IPS DF 6.9 (cell line): ENCODE measurements at regions not wholly inside any gene's neighbourhood (a gene's known extent, or its start where the extent isn't known, plus 50 kb on each side); places are given as distances from the start of the nearest gene placed in this dataset.
"Not testable (repeated sequence)": the region's sequence is repeated elsewhere in the genome, so short reads cannot be mapped to it uniquely, and the experiment has no call there.

Source experiments
- DNase-seq: peaks from one replicate; pipeline ENCODE4 v3.0.0-alpha.2; 2013; ENCODE audit warnings: low read depth, low spot score
- H3K27ac ChIP-seq: one replicate; pipeline ENCODE4 v1.5.1; 2013; ENCODE audit warnings: low read length, control low read depth
- H3K27me3 ChIP-seq: 2 replicates; pipeline ENCODE4 v1.6.1; 2013; ENCODE audit warnings: mild to moderate bottlenecking, low read length; ENCODE audit not compliant: control insufficient read depth, insufficient read depth
- H3K36me3 ChIP-seq: 2 replicates; pipeline ENCODE4 v1.6.1; 2013; ENCODE audit warnings: low read length; ENCODE audit not compliant: control insufficient read depth, insufficient read depth
- H3K4me1 ChIP-seq: 2 replicates; pipeline ENCODE4 v1.6.1; 2013; ENCODE audit warnings: low read length; ENCODE audit not compliant: control insufficient read depth, insufficient read depth
- H3K4me3 ChIP-seq: 2 replicates; pipeline ENCODE4 v1.5.1; 2013; ENCODE audit warnings: mild to moderate bottlenecking, low read length
- H3K9me3 ChIP-seq: 2 replicates; pipeline ENCODE4 v1.6.1; 2013; ENCODE audit warnings: low read length, inconsistent platforms; ENCODE audit not compliant: control insufficient read depth, insufficient read depth
- WGBS: extraction: QIAGEN DNeasy Blood & Tissue Kit; methylation state at CpG from one replicate; pipeline ENCODE4 v1.1.7; 2013; ENCODE audit warnings: mixed read lengths, missing lambda C conversion rate; ENCODE audit not compliant: insufficient read length, insufficient coverage; 5-methylcytosine and 5-hydroxymethylcytosine counted together

DNA sequence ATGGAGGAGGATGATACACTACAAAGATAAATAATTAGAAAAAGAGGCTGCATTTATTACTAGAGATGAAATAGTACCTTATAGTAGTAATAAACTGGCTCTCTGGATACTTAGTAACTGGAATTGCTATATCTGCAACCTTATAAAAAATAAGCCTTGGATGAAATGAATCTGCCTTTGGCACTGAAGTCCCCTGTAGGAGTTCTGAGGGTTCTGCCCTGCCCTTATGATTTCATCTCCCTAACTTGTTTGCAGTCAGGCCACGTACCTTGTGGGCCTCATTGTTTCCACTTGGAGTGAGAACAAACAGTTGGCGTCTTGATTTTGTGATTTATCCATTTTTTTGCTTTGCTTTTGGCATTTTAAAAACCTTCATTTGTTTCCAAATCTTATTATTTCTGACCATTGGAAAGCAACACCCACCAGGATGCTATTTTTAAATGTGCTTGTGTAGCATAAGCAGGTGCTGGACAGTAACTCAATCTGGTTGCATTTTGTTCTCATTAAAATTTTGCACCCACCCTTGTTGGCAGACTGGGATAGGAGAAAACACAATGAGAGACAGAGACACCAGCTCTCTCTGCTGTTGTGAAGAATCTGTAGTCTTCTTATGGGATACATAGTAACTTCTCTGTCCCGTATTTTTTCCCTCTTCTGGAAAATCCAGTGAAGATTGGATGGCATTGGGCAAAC is 518.9 kb upstream of the SGCD start:
- no CpG with 5 or more reads among the region's 3 CpGs for WGBS
- no peaks in the 10 kb centered on the region for H3K4me1 ChIP-seq
- no peaks in the 10 kb centered on the region for H3K36me3 ChIP-seq
- H3K27me3 ChIP-seq = no peaks in the 10 kb centered on the region
- no peak for DNase-seq
- no peak overlapping the region for H3K27ac ChIP-seq
- H3K9me3 ChIP-seq = no peaks in the 10 kb centered on the region
- H3K4me3 ChIP-seq = no peak overlapping the region

DNA sequence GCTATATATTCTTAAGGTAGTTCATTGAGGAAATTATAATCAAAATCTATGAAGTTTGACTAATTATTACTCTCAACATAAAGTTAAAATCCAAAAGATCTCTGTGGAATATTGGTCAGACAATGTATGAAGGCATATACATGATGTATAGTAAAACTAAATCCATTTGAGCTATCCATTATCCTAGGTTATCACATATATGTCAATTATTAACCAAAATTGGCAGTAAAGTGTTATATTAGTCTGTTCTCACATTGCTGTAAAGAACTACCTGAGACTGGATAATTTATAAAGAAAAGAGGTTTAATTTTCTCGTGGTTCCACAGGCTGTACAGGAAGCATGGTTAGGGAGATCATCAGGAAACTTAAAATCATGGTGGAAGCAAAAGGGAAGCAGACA is 511.7 kb upstream of the SGCD start:
- Histone ChIP-seq H3K36me3 (no peaks in the 10 kb centered on the region), H3K27me3 (no peaks in the 10 kb centered on the region), H3K9me3 (no peaks in the 10 kb centered on the region), H3K4me3 (no peak overlapping the region), H3K27ac (no peak overlapping the region), H3K4me1 (no peaks in the 10 kb centered on the region)
- DNase-seq = no peak
- no CpG with 5 or more reads among the region's 1 CpG for WGBS

DNA sequence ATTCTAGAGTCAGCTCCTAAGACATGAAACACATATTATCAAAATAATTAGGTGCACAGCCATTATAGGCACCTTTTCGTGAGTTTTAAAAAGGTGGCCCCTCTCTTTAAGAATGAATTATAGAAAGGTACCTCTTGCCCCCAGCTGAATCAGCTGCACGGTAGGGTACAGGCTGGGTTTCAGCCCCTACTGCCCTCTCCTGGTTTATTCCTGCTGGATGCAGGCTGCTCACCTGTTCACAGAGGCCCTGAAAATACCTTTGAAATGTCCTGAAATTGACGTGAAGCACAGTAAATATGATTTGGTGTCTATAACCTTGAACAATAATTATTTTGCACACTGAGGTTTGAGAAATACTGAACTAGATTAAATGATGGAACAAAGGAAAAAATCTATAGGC is 504.8 kb upstream of the SGCD start:
- H3K4me3 ChIP-seq = no peak overlapping the region
- DNase-seq = no peak
- no peaks in the 10 kb centered on the region for H3K36me3 ChIP-seq
- no peaks in the 10 kb centered on the region for H3K27me3 ChIP-seq
- no peaks in the 10 kb centered on the region for H3K4me1 ChIP-seq
- H3K9me3 ChIP-seq = no peaks in the 10 kb centered on the region
- no peak overlapping the region for H3K27ac ChIP-seq
- no CpG with 5 or more reads among the region's 3 CpGs for WGBS

DNA sequence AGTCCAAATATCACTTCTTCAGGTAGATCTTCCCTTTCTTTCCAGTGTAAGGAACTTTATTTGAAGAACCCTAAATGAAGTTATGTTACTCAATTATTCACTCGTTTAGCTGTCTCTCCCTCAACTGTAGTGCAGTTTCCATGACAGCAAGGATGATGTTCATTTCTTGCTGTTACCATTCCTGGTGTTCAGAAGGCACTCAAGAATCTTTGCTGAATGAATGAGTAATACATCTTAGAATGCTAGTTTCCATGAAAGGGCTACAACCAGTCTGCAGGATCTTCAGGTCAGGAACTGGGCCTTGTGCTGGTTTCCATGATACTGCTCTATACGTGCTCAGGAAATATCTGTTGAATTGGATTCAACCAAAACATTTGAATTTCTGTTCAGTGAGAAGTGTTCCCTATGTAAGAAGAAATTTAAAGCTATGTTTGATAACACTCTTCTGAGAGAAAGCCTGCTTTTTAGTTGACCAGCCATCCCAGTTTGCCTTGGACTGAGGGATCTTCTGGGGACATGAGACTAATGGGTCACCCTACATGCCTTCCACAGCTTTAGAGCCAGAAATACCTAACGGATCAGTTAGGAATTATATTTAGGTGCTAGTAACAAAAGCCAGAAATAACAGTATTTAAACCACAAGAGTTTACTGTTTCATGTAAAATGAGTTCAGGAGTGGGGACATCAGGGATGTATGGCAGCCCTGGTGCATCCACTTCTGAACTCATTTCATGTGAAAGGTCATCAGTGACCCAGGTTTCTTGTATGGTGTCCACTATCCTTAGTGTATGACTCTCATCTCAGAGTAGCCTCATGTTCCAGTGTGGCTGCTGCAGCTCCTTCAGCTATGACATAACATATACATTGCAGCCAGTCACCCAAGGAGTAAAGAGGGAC is 500.1 kb upstream of the SGCD start:
- Histone ChIP-seq H3K36me3 (no peaks in the 10 kb centered on the region), H3K4me3 (no peak overlapping the region), H3K27me3 (no peaks in the 10 kb centered on the region), H3K4me1 (no peaks in the 10 kb centered on the region), H3K27ac (no peak overlapping the region), H3K9me3 (no peaks in the 10 kb centered on the region)
- no peak for DNase-seq
- WGBS = no CpG with 5 or more reads among the region's 3 CpGs

DNA sequence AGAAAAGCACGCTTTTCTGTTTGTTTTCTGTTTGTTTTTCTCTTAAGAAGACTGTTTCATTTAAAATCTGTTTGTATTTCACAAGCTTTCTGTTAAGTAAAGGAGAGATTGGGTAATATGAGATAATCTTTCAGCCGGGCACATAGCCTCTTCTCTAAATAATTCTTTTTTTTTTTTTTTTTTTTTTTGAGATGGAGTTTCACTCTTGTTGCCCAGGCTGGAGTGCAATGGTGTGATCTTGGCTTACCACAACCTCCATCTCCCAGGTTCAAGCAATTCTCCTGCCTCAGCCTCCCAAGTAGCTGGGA is 499.5 kb upstream of the SGCD start:
- not testable (repeated sequence) for H3K27ac ChIP-seq, H3K27me3 ChIP-seq, DNase-seq, H3K36me3 ChIP-seq, H3K4me3 ChIP-seq, H3K4me1 ChIP-seq, H3K9me3 ChIP-seq
- no CpG with 5 or more reads among the region's 2 CpGs for WGBS

DNA sequence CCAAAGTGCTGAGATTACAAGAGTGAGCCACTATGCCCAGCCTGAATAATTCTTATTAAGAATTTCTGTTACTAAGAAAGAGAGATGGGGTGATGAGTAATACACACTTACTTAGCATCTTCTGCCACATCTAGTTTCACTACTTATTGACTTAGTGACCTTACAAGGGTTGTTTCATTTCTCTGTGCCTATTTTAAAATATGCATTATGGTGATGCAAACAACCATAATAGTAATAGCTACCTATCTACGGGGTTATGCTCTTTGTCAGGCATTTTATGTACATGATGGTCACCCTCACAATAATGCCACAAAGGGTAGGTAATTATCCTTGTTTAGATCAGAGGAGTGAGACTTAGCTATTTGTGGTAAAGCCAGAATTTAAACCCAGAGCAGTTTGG is 499.0 kb upstream of the SGCD start:
- Histone ChIP-seq H3K4me1 (no peaks in the 10 kb centered on the region), H3K4me3 (no peak overlapping the region), H3K36me3 (no peaks in the 10 kb centered on the region), H3K27me3 (no peaks in the 10 kb centered on the region), H3K9me3 (no peaks in the 10 kb centered on the region), H3K27ac (no peak overlapping the region)
- DNase-seq = no peak
- WGBS = no CpG with 5 or more reads among the region's 1 CpG

DNA sequence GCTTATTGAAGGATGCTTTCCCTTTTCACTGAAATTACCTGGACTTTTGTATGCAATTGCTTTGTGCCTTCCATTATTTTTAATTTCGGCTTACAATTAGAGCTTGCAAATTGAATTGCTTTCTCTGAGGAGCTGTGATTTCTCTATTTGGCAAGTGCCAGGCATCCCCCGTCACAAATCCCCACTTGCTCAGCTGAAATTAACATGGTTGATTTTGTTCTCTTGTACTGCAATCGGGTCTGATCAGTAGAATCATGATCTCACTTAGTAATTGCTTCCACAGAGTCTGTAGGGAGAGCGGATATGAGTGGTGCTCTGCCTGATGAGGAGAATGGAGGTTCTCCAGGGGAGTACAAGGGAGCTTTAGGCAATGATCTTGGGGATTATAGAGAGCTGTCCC is 495.5 kb upstream of the SGCD start:
- WGBS = no CpG with 5 or more reads among the region's 4 CpGs
- no peaks in the 10 kb centered on the region for H3K9me3 ChIP-seq
- H3K36me3 ChIP-seq = no peaks in the 10 kb centered on the region
- no peaks in the 10 kb centered on the region for H3K27me3 ChIP-seq
- no peak overlapping the region for H3K27ac ChIP-seq
- H3K4me3 ChIP-seq = no peak overlapping the region
- no peaks in the 10 kb centered on the region for H3K4me1 ChIP-seq
- no peak for DNase-seq

DNA sequence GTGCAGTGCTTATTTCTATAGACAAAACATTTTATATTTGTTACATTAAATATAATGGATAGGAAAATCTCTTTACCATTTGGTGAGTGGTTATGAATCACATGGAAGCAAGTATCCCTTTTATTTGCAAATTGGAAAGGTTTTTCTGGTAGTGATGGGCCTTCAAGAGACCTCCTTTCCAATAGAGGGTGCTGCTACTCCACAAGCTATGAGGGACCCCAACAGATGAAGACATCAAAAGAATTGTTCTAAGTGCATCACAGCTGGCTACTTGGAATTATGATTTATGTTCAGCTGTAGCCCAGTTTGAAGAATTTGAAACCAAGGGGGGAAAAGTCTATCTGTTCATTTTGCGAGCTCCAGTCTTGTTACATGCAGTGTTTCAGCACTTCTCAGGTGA is 493.7 kb upstream of the SGCD start:
- Histone ChIP-seq H3K4me1 (no peaks in the 10 kb centered on the region), H3K27ac (no peak overlapping the region), H3K36me3 (no peaks in the 10 kb centered on the region), H3K4me3 (no peak overlapping the region), H3K27me3 (no peaks in the 10 kb centered on the region), H3K9me3 (no peaks in the 10 kb centered on the region)
- DNase-seq = no peak
- no CpG with 5 or more reads among the region's 1 CpG for WGBS

DNA sequence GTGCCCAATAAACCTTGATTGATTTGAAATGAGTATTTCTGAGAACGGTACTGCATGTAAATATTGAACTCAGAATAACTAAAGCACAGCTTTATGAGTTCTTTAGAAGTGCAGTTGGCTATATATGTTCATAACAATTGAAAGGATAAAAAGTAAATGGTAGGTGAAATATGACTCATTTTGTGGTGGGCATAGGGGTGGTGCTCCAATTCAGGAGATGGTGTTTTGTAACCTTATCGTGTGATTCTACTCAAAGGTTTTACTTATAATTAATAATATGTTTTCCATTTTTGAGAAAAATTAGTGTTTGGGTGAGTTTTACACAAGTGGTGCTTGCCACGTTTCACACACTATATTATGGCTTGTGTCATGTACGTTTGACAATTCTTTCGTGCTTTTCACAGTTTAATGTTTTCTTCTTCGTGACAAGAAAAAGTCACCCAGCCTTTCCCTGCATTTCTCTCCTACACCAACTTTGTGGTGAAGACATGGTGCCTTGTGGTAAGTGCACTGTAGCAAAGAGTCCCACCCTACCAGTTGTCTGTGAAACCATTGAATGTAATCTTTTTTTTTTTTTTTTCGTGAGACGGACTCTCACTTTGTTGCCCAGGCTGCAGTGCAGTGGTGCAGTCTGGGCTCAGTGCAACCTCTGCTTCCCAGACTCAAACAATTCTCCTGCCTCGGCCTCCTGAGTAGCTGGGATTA is 492.5 kb upstream of the SGCD start:
- WGBS = no CpG with 5 or more reads among the region's 9 CpGs

DNA sequence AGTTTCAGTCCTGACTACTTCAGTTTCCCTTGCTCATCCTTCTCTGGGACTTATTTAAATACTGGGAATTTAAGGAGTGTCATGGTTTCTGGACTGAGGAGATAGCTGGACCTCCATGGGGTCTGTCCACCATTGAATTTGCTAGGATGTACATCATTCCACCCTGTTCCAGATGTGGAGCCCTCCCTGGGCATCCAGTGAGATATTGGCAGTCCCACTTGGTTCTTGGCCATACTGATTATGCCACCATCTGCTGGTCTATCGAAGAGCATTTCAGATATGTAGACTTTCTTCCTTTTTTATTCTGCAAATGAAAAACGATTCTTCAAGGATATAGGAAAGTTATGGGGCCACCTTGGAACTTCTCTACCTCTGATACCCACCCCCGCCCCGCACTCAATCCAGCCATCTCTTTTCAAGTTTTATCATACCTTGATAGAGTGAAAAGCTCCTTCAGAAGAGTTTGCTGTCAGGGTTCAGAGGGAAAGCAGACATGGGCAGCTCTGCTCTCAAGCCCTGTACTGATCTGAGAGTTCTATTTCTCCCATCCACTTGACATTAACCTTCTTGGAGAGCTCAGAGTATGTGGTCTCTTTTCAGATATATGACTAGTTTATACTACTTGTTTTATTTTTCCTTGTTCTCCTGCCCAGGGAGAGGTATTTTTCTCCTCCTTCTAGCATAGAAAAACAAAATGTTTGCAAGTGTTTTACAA is 490.7 kb upstream of the SGCD start:
- no peak overlapping the region for H3K27ac ChIP-seq
- H3K27me3 ChIP-seq = no peaks in the 10 kb centered on the region
- H3K9me3 ChIP-seq = no peaks in the 10 kb centered on the region
- H3K4me3 ChIP-seq = no peak overlapping the region
- H3K4me1 ChIP-seq = no peaks in the 10 kb centered on the region
- no peak for DNase-seq
- no peaks in the 10 kb centered on the region for H3K36me3 ChIP-seq
- no CpG with 5 or more reads among the region's 4 CpGs for WGBS

More for the DNA sequence above, 492.5 kb upstream of the SGCD start:
- Histone ChIP-seq H3K9me3 (no peaks in the 10 kb centered on the region), H3K4me1 (no peaks in the 10 kb centered on the region), H3K4me3 (no peak overlapping the region), H3K36me3 (no peaks in the 10 kb centered on the region), H3K27ac (no peak overlapping the region), H3K27me3 (no peaks in the 10 kb centered on the region)
- no peak for DNase-seq
